ENCODE measurements at regions not wholly inside any gene's neighbourhood (a gene's known extent, or its start where the extent isn't known, plus 50 kb on each side); places are given as distances from the start of the nearest gene placed in this dataset.

- Histone ChIP-seq H3K4me1 (no peaks in the 10 kb centered on the region), H3K27ac (no peak overlapping the region), H3K27me3 (no peaks in the 10 kb centered on the region), H3K4me3 (no peak overlapping the region), H3K36me3 (ENCODE audit: low read depth, missing control alignments) (no peaks in the 10 kb centered on the region), H3K9me3 (no peaks in the 10 kb centered on the region)
- 88 to 92% methylated on average over 9 of the region's 9 CpGs for WGBS, 2 donors
- no peak for TF ChIP-seq CTCF (IDR thresholded peaks at IDR 0.05)
- no peak for TF ChIP-seq POLR2A (IDR thresholded peaks at IDR 0.05)
- intact Hi-C loops (cut with DNase I; ENCODE audit: low total_unique reads): no loop called here
- DNase-seq: no peak
These were observed 282.1 kb upstream of the TRIB2 start for GRCh38 chr2:12434630-12435098.

GRCh38 chr2:12435430-12436222 lies 281.1 kb upstream of the TRIB2 start:
- intact Hi-C loops (cut with DNase I; ENCODE audit: low total_unique reads): no loop called here
- Histone ChIP-seq H3K9me3 (no peaks in the 10 kb centered on the region), H3K4me1 (no peaks in the 10 kb centered on the region), H3K27me3 (no peaks in the 10 kb centered on the region), H3K36me3 (ENCODE audit: low read depth, missing control alignments) (no peaks in the 10 kb centered on the region), H3K27ac (no peak overlapping the region), H3K4me3 (no peak overlapping the region)
- DNase-seq: no peak
- TF ChIP-seq POLR2A (IDR thresholded peaks at IDR 0.05) (no peak), CTCF (IDR thresholded peaks at IDR 0.05) (no peak)
- WGBS, 2 donors: 83 to 85% methylated on average over 9 of the region's 9 CpGs

- intact Hi-C loops (cut with DNase I; ENCODE audit: low total_unique reads): no loop called here
- Histone ChIP-seq H3K4me3 (no peak overlapping the region), H3K27me3 (no peaks in the 10 kb centered on the region), H3K4me1 (no peaks in the 10 kb centered on the region), H3K9me3 (no peaks in the 10 kb centered on the region), H3K36me3 (ENCODE audit: low read depth, missing control alignments) (no peaks in the 10 kb centered on the region), H3K27ac (no peak overlapping the region)
- no peak for TF ChIP-seq POLR2A (IDR thresholded peaks at IDR 0.05)
- 81 to 93% methylated on average over 6 of the region's 6 CpGs for WGBS, 2 donors
- DNase-seq: no peak
These were observed 280.3 kb upstream of the TRIB2 start for GRCh38 chr2:12436483-12436882.

- H3K9me3 ChIP-seq: no peaks in the 10 kb centered on the region
These were observed 279.7 kb upstream of the TRIB2 start for GRCh38 chr2:12436935-12437561.

More at GRCh38 chr2:12436935-12437561, 279.7 kb upstream of the TRIB2 start:
- intact Hi-C loops (cut with DNase I; ENCODE audit: low total_unique reads): no loop called here
- Histone ChIP-seq H3K27ac (no peak overlapping the region), H3K27me3 (no peaks in the 10 kb centered on the region), H3K4me3 (no peak overlapping the region), H3K4me1 (no peaks in the 10 kb centered on the region), H3K36me3 (ENCODE audit: low read depth, missing control alignments) (no peaks in the 10 kb centered on the region)
- TF ChIP-seq POLR2A (IDR thresholded peaks at IDR 0.05) (no peak), CTCF (IDR thresholded peaks at IDR 0.05) (no peak)
- DNase-seq: no peak
- 84 to 85% methylated on average over 5 of the region's 5 CpGs for WGBS, 2 donors
